H1 (cell line): ENCODE measurements at regions not wholly inside any gene's neighbourhood (a gene's known extent, or its start where the extent isn't known, plus 50 kb on each side); places are given as distances from the start of the nearest gene placed in this dataset.

Source experiments
- BRCA1 ChIP-seq: IDR thresholded peaks from 2 replicates; pipeline ENCODE4 v1.6.1; 2012; ENCODE audit warnings: low read depth, low read length, improper control_type of control experiment
- CTBP2 ChIP-seq: IDR thresholded peaks from 2 replicates; pipeline ENCODE4 v1.7.0; 2011; ENCODE audit warnings: borderline replicate concordance, mild to moderate bottlenecking, moderate library complexity, mixed read lengths, low read length; ENCODE audit not compliant: insufficient read depth, insufficient read length
- HDAC6 ChIP-seq: IDR thresholded peaks from one replicate; pipeline ENCODE4 v1.7.1; 2012; ENCODE audit warnings: low read depth, mild to moderate bottlenecking, inconsistent platforms, low read length, moderate library complexity
- JUN ChIP-seq: IDR thresholded peaks from 2 replicates; pipeline ENCODE4 v1.6.1; 2011; ENCODE audit warnings: low read depth, mild to moderate bottlenecking, improper control_type of control experiment, low read length
- KDM4A ChIP-seq: IDR thresholded peaks from one replicate; pipeline ENCODE4 v1.7.1; 2012; ENCODE audit warnings: low read depth, mild to moderate bottlenecking, moderate library complexity, low read length, inconsistent platforms; ENCODE audit not compliant: severe bottlenecking
- KDM5A ChIP-seq: fragments of 200-600 bp; IDR thresholded peaks from 2 replicates; pipeline ENCODE4 v1.7.1; 2012; ENCODE audit warnings: mild to moderate bottlenecking, low read length, inconsistent platforms, mixed read lengths
- SP2 ChIP-seq: IDR thresholded peaks from 2 replicates; pipeline ENCODE4 v1.6.1; 2012; ENCODE audit warnings: mild to moderate bottlenecking, low read length, inconsistent platforms
- SUZ12 ChIP-seq: fragments of 200-600 bp; sonication (generic); IDR thresholded peaks from 2 replicates; pipeline ENCODE4 v1.6.1; 2012; ENCODE audit warnings: mild to moderate bottlenecking, inconsistent platforms, low read length, moderate library complexity, mixed read lengths

- TF ChIP-seq KDM5A: no peak
- no peak for TF ChIP-seq HDAC6
- no peak for TF ChIP-seq BRCA1
- no peak for TF ChIP-seq SUZ12
- TF ChIP-seq SP2: no peak
- no peak for TF ChIP-seq JUN
- no peak for TF ChIP-seq KDM4A
- no peak for TF ChIP-seq CTBP2
- TF ChIP-seq, all 59 proteins: peak for 0
Measured at GRCh38 chr21:28518630-28519029, 474.0 kb downstream of the LTN1 start (continued).
